ENCODE measurements at regions not wholly inside any gene's neighbourhood (a gene's known extent, or its start where the extent isn't known, plus 50 kb on each side); places are given as distances from the start of the nearest gene placed in this dataset.

DNA sequence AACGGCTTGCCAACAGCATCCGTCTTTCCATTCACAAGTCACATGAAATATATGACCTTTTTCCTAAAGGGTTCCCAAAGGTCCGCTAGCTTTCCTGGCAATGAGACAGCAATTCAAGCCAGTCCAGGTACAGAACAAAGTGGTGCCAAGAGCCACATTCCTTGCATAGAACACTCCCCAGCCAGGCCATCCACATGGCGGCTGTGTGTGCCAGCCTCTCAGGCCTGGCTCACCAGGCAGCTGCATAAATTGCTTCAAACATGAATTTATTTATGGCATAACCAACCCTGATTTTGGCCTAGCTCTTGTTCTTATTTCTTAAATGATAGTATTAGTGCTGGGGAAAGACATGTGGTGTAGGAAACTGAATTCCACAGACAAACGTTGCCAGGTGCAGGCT is 63.7 kb upstream of the CREB5 start:
- TF ChIP-seq EZH2 (IDR thresholded peaks at IDR 0.05): no peak
- TF ChIP-seq POLR2AphosphoS5 (IDR thresholded peaks at IDR 0.05; ENCODE audit: borderline replicate concordance, low read depth, low read length): no peak

Measured in SK-N-MC (cell line).